Urinary bladder (tissue), 3 donors: ENCODE measurements at regions not wholly inside any gene's neighbourhood (a gene's known extent, or its start where the extent isn't known, plus 50 kb on each side); places are given as distances from the start of the nearest gene placed in this dataset.

Experiments
- DNase-seq: peaks from one replicate; pipeline ENCODE4 v3.0.0-alpha.2; 2015; ENCODE audit errors: extremely low spot score
- H3K27ac ChIP-seq: one replicate; pipeline ENCODE4 v1.5.1; 2013; ENCODE audit warnings: low read depth, mild to moderate bottlenecking, moderate library complexity
- H3K36me3 ChIP-seq: one replicate; pipeline ENCODE4 v1.6.1; 2013; ENCODE audit warnings: mild to moderate bottlenecking, moderate library complexity; ENCODE audit not compliant: insufficient read depth
- H3K4me1 ChIP-seq: one replicate; pipeline ENCODE4 v1.6.1; 2013; ENCODE audit warnings: mild to moderate bottlenecking, moderate library complexity; ENCODE audit not compliant: insufficient read depth
- H3K4me3 ChIP-seq: one replicate; pipeline ENCODE4 v1.5.1; 2013; ENCODE audit warnings: low read depth, low read length
- WGBS: extraction: QIAGEN DNeasy Blood & Tissue Kit; methylation state at CpG from one replicate; pipeline ENCODE4 v1.1.7; 2013; 5-methylcytosine and 5-hydroxymethylcytosine counted together
- donor health status: healthy with polysubstance abuse.
- donor health status: healthy.

DNA sequence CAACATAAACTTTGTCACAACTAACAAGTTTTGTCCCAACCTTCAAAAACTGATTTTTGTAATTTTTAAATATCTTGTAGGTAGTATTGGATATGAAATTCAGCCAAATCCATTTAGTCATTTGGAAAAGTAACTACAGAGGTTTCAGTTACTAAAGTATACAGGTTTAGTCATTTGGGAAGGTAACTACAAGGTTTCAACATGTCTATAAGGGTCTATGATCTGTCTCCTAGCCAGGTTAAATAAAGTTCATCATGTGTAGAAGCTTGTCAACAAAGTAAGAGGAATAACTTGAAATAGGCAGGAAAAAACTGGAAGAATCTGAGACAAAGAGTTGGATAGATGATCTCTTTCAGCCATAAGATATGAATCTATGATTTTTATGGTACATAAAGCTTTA lies 229.8 kb downstream of the COL12A1 start:
- H3K4me3 ChIP-seq = no peak overlapping the region
- H3K27ac ChIP-seq = no peak overlapping the region
- no peaks in the 10 kb centered on the region for H3K4me1 ChIP-seq
- DNase-seq = no peak
- no peaks in the 10 kb centered on the region for H3K36me3 ChIP-seq

DNA sequence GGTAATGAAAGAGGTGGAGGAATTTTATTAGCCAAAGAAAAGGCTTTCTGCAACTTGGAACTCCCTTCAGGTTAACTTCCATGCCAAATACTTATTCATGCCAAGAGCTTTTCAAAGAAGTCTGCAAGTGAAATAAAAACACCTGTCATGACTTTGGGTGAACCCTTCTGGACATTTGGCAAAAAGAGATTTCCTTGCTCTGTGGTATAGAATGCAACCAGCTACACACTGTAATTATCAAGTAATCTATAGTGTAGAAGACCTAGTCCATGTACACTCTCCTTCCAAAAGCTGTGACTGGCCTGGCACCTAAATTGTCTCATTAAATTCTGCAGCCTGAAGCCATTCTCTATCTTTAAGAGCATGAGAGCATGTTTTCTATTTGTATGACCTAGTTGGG lies 232.3 kb downstream of the COL12A1 start:
- no peaks in the 10 kb centered on the region for H3K4me1 ChIP-seq
- DNase-seq = no peak
- no peak overlapping the region for H3K27ac ChIP-seq
- no peak overlapping the region for H3K4me3 ChIP-seq
- no peaks in the 10 kb centered on the region for H3K36me3 ChIP-seq

DNA sequence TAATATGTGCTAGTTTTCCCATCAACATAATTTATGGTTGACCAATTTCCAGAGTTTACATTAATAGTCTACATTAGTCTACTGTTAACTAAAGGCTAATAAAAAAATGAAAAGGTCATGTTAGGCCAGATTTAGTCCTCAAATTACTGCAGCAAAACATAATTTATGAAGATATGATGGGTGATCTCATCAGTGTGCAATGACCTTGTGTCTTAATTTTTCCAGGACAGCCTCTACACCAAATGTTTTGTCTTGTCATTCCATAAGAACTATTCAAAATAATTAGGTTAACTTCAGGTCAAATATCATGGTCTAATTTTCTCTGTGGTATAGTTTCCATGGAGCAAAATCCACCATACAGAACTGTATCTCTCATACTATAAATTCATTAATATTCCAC lies 234.2 kb downstream of the COL12A1 start:
- no peaks in the 10 kb centered on the region for H3K36me3 ChIP-seq
- H3K4me3 ChIP-seq = no peak overlapping the region
- no peak overlapping the region for H3K27ac ChIP-seq
- DNase-seq = no peak
- no peaks in the 10 kb centered on the region for H3K4me1 ChIP-seq

DNA sequence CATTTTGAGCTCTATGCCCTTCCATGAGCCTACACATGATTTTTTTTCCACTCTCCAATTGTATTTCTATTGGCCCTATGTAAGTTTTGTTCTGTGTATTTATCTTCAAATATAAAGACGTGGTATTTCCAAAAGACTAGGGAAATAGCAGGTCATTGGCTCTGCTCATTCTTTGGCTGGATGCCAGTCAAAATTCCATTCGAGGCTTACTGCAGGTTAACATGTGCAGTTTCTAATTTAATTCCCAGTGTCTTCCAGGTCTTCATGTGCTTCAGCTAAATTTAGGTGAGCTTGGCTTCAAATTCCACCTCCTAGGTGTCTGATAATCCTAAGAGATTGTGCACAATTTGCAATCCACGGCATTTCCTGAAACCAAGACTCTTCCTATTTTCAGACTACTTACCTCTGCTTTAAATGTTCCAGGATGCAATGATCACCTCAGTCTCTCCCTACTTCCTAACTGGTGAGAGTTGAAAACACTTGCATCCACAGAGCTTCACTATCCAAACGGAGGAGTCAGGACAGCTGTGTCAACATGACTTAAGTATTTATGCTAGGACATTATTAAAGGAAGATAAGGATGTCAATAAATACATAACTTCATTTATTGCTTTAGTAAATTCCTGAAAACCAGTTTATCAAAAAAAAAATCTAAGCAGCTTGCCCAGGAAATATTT lies 236.1 kb downstream of the COL12A1 start:
- Histone ChIP-seq H3K4me3 (no peak overlapping the region), H3K4me1 (no peaks in the 10 kb centered on the region), H3K27ac (no peak overlapping the region), H3K36me3 (no peaks in the 10 kb centered on the region)
- DNase-seq = no peak
- 45% methylated on average over 4 of the region's 4 CpGs for WGBS

DNA sequence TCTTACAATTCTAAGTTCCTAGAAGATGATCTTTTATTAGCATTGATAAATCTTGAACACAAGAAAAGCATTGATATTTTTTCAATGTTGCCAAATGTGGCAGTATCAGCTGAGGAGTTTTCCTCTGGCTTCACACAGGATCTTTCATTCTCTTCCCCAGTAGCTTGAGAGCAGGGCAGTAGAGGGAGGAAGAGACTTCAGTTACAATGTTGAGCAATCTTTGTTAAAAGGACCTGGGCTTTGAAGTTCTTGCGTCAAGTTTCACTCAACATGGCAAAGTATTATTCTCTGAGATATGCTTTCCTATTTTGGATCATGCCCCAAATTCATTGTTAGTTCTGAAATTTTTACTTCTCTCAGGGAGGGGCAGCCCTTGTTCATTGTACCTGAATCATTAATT lies 238.0 kb downstream of the COL12A1 start:
- H3K27ac ChIP-seq = peak overlapping the region; percentile 2
- no peaks in the 10 kb centered on the region for H3K4me1 ChIP-seq
- no peak for DNase-seq
- H3K4me3 ChIP-seq = no peak overlapping the region
- no peaks in the 10 kb centered on the region for H3K36me3 ChIP-seq
- 94% methylated on average over 1 of the region's 1 CpG for WGBS

DNA sequence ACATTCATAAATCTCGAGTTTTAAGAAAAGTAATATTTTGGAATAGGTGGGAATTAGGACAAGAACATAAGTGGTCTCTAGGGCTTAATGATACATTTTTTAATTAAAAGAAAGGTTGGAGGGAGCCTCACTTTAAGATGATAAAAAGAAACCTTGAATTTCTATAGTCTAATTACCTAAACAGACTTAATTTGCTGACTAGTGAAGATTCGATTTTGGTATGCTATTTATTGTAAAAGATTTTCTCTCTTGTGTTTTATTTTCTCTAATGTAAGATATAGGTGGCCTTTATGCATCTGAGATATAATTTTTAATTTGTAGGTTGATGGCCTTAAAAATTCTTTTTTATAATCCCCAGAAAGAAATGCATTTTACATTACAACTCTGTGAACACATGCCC lies 239.1 kb downstream of the COL12A1 start:
- Histone ChIP-seq H3K4me3 (no peak overlapping the region), H3K36me3 (no peaks in the 10 kb centered on the region), H3K27ac (no peak overlapping the region), H3K4me1 (no peaks in the 10 kb centered on the region)
- WGBS = 93% methylated on average over 2 of the region's 2 CpGs
- DNase-seq = no peak

DNA sequence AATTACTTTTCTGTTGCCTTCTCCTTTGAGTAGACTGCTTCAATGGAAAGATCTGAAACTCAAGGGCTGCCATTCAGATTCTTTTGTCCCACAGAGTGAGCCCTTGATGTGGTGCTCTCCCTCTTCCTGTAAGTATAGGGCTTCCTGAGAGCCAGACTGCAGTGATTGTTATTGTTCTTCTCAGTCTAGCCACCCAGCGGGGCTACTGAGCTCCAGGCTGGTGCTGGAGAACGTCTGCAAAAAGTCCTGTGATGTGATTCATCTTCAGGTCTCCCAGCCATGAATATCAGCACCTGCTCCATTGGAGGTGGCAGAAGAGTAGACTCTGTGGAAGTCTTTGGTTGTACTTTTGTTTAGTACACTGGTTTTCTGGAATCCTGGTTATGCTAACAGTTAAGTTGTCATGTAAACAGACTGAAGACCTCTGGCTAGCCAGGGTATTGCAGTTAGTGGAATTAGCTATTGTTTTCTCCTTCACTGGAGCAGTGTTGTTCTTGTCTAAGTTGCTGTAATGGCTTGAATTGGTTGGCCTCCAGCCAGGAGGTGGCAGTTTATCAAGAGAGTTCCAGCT lies 240.9 kb downstream of the COL12A1 start:
- no peak overlapping the region for H3K4me3 ChIP-seq
- 79% methylated on average over 2 of the region's 2 CpGs for WGBS
- no peak for DNase-seq

DNA sequence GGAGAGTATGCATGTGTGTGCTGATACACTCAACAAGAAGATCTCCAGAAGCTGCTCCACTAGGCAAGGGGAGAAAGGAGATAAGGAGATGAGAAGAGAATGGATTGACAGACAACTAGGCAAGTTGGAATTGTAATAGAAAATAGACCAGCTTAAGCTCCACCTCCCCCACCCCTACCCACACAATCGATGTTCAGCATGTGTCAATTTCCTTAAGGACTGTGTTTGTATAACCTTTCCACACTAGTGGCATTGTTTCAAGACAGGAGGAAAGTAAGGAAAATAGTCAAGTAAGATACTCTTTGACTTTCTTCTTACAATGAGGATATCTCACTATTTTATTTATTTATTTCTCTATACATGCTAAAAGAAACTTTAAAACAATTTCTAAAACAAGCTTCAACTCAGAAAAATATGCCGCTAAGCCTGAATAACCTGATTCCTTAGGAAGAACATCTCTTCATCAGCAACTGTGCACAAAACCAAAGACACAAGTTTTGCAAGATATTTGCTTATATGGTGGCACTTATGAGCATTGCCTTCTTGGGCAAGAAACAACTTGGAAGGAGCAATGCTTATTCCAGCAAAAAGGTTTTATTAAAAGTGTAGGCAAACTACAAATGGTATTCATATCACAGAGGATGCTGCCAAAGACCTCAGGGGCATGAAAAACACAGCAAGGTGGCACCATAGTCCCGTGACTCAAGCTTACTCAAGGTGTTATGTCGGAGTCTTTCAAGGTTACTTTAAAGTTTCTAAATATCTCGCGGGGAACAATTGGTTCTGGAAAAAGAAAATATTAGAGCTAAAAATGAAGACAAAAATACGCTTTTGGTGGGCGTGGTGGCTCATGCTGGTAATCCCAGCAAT lies 249.1 kb downstream of the COL12A1 start:
- Histone ChIP-seq H3K36me3 (no peaks in the 10 kb centered on the region), H3K4me1 (no peaks in the 10 kb centered on the region), H3K27ac (no peak overlapping the region), H3K4me3 (no peak overlapping the region)
- 92% methylated on average over 8 of the region's 8 CpGs for WGBS
- no peak for DNase-seq

More for the DNA sequence above, 240.9 kb downstream of the COL12A1 start:
- no peaks in the 10 kb centered on the region for H3K4me1 ChIP-seq
- no peak overlapping the region for H3K27ac ChIP-seq
- no peaks in the 10 kb centered on the region for H3K36me3 ChIP-seq

DNA sequence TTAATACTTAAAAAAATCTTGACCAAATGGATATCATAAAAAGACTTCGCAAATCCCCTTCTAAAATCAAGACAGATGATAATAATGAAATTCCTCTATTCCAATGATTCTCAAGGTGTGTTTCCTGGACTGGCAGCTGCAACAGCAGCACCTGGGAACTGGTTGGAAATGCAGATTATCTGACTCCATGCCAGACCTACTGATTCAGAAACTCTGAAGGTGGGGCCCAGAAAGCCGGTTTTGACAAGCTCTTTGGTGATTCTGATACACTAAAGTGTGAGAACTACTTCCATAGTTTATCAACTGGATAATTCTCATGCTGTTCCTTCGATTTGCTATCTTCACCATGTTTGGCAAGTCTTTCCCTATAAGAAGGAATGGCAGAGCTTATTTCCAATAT lies 252.1 kb downstream of the COL12A1 start:
- WGBS = 89% methylated on average over 3 of the region's 3 CpGs
- DNase-seq = no peak
- H3K4me1 ChIP-seq = no peaks in the 10 kb centered on the region
- H3K4me3 ChIP-seq = no peak overlapping the region
- H3K36me3 ChIP-seq = no peaks in the 10 kb centered on the region
- no peak overlapping the region for H3K27ac ChIP-seq

DNA sequence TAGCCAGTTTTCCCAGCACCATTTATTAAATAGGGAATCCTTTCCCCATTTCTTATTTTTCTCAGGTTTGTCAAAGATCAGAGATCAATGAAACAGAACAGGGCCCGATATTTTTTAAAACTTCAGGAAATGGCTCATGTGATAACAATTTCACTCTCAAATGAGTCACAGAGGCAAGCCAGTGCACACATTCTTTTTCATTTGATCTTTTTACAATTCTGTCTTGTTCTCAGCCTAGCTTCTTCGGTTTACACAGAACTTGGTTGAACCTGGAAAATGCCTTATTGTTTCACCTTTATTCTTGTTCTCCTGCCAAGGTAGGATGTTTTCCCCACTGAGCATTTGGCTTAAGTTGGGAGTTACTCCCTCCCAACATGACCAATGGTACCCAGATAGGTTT lies 258.9 kb downstream of the COL12A1 start:
- WGBS = 60% methylated on average over 2 of the region's 2 CpGs

DNA sequence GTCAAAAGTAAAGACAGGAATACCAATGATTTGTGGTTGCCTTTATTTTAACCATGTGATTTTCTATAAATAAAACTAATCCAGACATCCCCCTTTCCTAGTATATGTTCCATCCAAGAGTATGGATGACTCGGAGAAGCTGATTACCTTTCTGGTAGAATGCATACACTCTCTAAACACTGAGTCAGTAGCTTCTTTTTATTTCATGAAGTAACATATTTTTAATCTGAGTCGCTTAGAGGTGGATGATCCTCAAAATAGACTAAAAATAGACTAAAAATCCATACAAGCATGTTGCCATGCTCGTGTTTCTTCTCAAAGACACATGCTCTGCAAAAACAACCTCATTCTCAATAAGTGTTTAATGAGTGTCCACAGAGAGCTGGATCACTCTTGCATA lies 263.7 kb downstream of the COL12A1 start:
- 72% methylated on average over 3 of the region's 3 CpGs for WGBS
- DNase-seq = no peak
- Histone ChIP-seq H3K36me3 (no peaks in the 10 kb centered on the region), H3K27ac (no peak overlapping the region), H3K4me3 (no peak overlapping the region), H3K4me1 (no peaks in the 10 kb centered on the region)

More for the DNA sequence above, 258.9 kb downstream of the COL12A1 start:
- Histone ChIP-seq H3K4me1 (no peaks in the 10 kb centered on the region), H3K27ac (no peak overlapping the region), H3K36me3 (no peaks in the 10 kb centered on the region), H3K4me3 (no peak overlapping the region)
- DNase-seq = no peak

DNA sequence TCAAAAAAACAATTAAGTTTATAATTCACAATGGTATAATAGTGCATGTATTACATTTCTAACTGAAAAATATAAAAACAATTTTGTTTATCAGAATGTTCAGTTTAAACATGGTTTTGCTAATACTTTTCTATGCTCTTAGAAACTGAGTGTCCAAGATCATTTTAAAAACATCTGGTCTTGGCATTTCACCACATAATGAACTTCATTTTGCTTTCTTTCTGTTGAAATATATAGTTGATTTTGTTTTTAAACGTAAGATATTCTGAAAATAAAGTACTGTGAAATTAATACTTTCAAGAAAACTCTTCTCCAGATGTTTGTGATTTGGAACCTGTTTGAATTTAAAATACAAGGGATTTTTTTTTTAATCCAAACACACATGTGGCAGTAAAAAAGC lies 264.4 kb downstream of the COL12A1 start:
- no peaks in the 10 kb centered on the region for H3K4me1 ChIP-seq
- no peaks in the 10 kb centered on the region for H3K36me3 ChIP-seq
- 60% methylated on average over 1 of the region's 1 CpG for WGBS
- no peak overlapping the region for H3K27ac ChIP-seq
- DNase-seq = no peak
- H3K4me3 ChIP-seq = no peak overlapping the region

DNA sequence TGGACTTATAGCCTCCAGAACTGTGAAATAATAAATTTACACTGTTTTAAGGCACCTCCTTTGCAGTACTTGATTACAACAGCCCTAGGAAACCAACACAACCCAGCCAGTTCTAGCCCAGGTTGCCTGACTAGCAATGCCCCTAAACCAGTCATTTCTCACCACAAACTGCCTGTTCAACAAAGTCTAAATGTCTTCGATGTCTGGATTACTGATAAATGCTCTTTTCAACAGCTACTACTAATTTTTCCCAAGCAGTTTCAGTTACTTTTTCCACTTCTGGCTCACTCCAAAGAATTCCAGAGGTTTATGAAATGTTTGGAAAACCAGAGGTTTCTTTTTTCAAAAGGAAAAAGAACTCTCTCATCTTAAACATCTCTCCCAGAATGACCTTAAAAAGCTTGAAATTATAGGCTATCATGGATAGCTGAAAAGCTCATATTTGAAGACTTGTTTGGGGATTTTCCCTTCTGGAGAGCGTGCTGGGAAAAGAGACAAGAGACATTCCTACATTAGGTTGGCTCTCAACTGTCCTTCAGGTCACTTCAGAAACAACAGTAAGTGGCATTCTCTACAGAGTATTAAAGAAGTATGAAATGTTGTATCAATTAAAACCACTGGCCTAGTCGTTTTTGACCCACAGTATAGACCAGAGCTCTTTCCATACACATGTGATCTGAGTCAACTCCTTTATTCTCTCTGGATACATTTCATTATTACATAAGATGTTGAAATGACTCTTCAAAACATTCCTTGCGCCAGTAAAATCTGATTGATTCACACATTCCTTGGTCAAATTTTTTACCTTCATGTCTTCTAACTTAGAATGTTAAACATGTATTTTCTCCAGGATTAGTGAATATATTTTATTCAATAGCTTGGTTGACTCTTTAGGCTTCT lies 265.9 kb downstream of the COL12A1 start:
- no peak overlapping the region for H3K4me3 ChIP-seq
- 67% methylated on average over 4 of the region's 4 CpGs for WGBS
- H3K4me1 ChIP-seq = no peaks in the 10 kb centered on the region
- H3K27ac ChIP-seq = no peak overlapping the region
- DNase-seq = no peak
- no peaks in the 10 kb centered on the region for H3K36me3 ChIP-seq
